ENCODE measurements at regions not wholly inside any gene's neighbourhood (a gene's known extent, or its start where the extent isn't known, plus 50 kb on each side); places are given as distances from the start of the nearest gene placed in this dataset.
A peak's percentile ranks its signal among the peaks of the same experiment; 100 is the strongest.

DNA sequence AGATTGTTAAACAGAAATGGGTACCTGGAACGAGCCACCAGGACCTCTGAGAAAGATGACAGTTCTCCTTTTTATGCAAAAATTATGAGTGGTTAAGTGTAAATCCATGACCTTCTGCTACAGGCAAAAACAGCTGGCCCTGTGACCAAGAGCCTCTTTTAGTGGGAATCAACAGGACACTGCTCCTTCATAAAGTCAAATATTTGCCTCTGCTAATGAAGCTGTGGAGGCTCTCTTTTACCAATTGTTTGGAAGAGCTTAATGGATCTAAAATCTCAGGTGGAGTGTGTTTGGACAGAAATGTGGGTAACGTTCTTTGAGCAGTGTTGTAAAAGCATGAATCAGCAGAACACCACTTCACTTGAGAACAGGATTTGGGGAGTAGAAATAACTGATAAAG is 117.5 kb upstream of the PCSK2 start:
- DNase-seq (ENCODE audit: low spot score), result no peak

GRCh38 chr20:17128206-17128605 is 98.6 kb upstream of the PCSK2 start:
- no peak for DNase-seq (ENCODE audit: low spot score)

DNA sequence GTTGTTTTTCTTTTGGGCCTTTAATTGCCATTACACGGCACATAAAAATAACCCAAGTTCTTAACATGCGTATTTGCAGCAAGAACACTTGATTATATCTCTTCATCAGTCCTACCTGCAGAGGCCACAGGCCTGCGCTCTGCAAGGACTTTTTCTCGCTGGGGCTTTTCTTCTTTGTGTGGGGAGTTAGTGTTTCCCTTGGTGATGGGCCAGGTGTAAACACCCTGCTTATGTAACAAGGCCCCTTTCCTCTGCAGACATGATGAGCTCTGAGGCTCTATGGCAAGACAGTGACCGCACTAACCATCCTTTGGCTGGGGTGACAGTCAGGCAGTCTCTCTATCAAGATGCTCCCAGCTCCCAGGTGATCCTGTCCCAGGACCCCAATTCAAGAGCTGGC is 97.8 kb upstream of the PCSK2 start:
- DNase-seq (ENCODE audit: low spot score), result no peak

DNA sequence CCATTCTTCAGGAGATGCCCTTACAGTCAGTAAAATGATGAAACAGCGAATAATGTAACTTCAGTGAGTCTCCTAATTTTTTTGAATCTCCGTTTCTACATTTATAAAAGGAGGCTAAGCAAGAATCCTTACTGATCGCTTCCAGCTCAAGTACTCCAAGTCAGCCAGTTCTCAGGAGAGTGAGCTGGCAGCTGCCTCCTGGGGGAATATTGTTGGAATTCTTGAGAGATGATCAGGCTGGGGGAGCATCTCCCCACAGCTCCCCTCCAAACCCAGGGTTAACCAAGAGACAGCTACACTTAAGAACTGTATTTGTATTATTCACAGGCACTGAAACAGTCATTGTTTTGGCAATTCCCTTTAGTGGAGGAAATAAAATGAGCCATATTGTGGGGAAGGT is 89.1 kb upstream of the PCSK2 start:
- no peak for DNase-seq (ENCODE audit: low spot score)

GRCh38 chr20:17138237-17138636 is 88.6 kb upstream of the PCSK2 start:
- DNase-seq (ENCODE audit: low spot score), result no peak

DNA sequence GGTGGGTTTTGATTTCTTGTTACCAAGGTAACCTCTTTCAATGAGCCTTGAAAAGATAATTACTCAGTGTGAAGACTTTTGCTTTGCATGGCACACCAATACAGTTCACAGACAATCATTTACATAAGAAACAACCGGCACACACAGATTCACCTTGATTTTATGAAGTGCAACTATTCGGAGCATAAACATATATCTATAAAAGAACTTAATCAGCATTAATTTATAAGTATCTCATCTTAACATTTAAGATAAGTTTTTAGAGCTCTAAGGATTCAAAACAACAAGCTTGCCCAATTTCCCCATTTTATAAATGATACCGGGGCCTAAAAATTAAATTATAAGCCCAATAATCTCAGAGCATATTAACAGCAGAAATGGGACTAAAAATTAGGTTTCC is 85.9 kb upstream of the PCSK2 start:
- DNase-seq (ENCODE audit: low spot score), result no peak

- DNase-seq (ENCODE audit: low spot score), result no peak
Measured at GRCh38 chr20:17141568-17141967, 85.3 kb upstream of the PCSK2 start.

GRCh38 chr20:17142666-17143065 is 84.2 kb upstream of the PCSK2 start:
- DNase-seq (ENCODE audit: low spot score), result no peak

DNA sequence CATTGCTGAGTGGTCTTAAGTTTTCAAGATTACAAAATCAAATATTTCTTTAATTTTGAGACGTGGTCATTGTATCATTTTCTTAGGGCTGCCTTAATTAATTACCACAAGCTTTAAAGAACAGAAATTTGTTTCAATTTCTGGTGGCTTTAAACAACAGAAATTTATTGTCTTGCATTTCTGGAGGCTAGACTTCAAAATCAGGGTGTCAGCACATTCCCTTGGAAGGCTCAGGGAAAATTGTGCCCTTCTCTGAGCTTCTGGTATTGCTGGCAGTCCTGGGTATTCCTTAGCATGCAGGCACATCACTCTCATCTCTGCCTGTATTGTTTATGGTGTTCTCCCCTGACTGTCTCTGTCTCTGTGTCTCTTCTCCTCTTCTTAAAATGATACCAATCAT is 76.0 kb upstream of the PCSK2 start:
- no peak for DNase-seq (ENCODE audit: low spot score)

- DNase-seq (ENCODE audit: low spot score), result no peak
Measured at GRCh38 chr20:17155401-17155800, 71.4 kb upstream of the PCSK2 start.

DNA sequence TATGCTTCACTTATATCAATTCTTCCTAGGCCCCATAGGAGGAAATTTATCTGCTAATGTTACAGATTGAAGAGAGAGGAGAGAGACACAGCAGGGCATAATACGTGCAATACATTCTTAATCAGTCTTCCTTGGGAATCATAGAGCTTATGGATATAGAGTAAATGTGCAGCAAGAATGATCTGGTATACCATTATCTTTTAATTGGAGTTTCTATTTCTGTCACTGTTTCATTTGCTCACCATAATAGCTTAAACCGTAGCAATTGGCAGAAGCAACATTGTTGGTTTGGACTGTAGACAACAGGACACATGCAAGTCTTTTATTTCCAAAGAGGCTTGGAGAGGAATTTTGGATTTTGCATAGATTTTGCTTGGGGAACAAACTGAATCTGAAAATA is 68.1 kb upstream of the PCSK2 start:
- DNase-seq (ENCODE audit: low spot score), result no peak

- peak; percentile 8 for DNase-seq (ENCODE audit: low spot score)
Measured at GRCh38 chr20:17161673-17162481, 65.0 kb upstream of the PCSK2 start.

DNA sequence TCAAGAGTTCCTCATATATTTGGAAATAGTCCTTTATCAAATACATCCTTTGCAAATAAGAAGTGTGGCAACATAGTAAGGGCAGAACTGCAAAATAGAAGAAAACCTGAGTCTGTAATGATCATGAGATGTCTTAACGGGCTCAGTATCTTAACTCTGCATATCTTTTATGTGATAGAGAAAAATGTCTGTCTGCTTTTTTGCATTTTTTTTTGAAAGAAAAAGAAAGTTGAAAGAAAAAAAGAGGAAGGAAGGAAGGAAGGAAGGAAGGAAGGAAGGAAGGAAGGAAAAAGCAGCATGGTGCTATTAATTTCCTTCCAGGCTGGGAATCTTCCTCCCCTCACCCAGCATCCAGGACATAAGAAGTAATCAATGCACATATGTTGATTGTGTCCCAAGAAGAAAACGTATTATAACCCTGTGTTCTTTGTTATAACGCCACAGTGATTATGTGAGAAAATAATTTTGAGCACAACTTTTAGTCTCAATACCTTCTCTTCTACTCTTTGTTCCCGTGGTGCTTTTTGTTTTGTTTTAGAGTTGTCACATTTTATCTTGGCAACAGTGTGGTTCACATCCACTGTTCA is 58.7 kb upstream of the PCSK2 start:
- no peak for DNase-seq (ENCODE audit: low spot score)

DNA sequence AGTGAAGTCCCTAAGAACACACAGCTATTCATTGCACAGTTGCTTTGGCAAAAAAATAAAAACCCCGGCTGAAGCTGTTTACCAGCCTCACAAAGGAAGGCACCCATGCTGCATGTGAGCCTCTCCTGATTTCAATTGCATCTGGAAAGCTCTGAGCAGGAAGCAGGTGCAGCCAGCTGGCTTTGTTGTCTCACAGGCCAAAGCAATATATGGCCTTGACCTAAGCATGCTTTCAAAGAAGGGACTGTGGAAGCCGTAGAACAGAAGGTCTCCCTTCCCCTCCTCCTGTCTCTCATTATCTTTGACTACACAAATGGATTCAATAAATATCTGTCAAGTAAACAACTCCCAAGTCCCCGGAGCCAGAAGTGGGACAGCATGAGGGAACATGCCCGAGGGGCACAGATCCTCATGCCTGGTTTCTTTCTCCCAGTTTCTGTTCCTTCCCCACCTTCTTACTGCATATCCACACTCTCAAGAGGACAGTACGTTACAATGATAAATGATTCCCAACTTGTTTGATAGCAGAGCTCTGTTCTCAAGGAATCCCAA is 57.2 kb upstream of the PCSK2 start:
- peak; percentile 19 for DNase-seq (ENCODE audit: low spot score)

- DNase-seq (ENCODE audit: low spot score), result no peak
Measured at GRCh38 chr20:17171746-17172280, 55.0 kb upstream of the PCSK2 start.

GRCh38 chr20:17172836-17173516 is 53.9 kb upstream of the PCSK2 start:
- DNase-seq (ENCODE audit: low spot score), result no peak

Measured in pons (tissue), 1 donor.